ENCODE measurements at regions not wholly inside any gene's neighbourhood (a gene's known extent, or its start where the extent isn't known, plus 50 kb on each side); places are given as distances from the start of the nearest gene placed in this dataset.
A peak's percentile ranks its signal among the peaks of the same experiment; 100 is the strongest.

DNA sequence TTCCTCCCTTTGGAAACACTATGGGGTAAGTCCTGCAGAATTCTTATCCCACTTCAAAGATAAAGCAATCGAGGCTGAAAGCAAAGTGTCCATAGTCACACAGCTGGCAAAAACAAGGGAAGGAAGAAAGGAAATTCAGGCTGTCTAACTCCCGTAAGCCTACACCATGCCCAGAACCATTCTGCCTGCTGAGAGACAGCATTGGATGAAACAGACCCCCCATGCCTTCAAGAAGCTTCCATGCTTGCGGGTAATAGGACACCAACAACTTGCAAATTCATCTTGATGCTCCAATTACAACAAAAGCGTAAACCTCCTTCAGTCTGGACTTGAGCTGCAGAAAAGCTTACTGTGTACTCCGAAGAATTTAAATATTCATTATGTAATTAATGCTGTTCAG is 181.1 kb upstream of the WWC1 start:
- intact Hi-C loops (cut with micrococcal nuclease) = no loop called here
- no peak for DNase-seq (ENCODE audit: unreplicated experiment)
- Mint-ChIP-seq H3K27me3 (ENCODE audit: insufficient read depth, unreplicated experiment) (peaks cover 50% of the 10 kb centered on the region), H3K9me3 (ENCODE audit: unreplicated experiment) (no peaks in the 10 kb centered on the region), H3K36me3 (ENCODE audit: insufficient read depth, unreplicated experiment) (no peaks in the 10 kb centered on the region), H3K4me3 (ENCODE audit: unreplicated experiment) (no peak overlapping the region), H3K27ac (ENCODE audit: low read depth, unreplicated experiment) (no peak overlapping the region), H3K4me1 (ENCODE audit: insufficient read depth, unreplicated experiment) (no peaks in the 10 kb centered on the region)
- CTCF ChIA-PET = interaction anchor here (1.5 kb wide), 1 partner anchor 27 kb away, joined by 4 read pairs; no protein-coding TSS in a partner anchor
- TF ChIP-seq, protein P1, sequence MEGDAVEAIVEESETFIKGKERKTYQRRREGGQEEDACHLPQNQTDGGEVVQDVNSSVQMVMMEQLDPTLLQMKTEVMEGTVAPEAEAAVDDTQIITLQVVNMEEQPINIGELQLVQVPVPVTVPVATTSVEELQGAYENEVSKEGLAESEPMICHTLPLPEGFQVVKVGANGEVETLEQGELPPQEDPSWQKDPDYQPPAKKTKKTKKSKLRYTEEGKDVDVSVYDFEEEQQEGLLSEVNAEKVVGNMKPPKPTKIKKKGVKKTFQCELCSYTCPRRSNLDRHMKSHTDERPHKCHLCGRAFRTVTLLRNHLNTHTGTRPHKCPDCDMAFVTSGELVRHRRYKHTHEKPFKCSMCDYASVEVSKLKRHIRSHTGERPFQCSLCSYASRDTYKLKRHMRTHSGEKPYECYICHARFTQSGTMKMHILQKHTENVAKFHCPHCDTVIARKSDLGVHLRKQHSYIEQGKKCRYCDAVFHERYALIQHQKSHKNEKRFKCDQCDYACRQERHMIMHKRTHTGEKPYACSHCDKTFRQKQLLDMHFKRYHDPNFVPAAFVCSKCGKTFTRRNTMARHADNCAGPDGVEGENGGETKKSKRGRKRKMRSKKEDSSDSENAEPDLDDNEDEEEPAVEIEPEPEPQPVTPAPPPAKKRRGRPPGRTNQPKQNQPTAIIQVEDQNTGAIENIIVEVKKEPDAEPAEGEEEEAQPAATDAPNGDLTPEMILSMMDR (IDR thresholded peaks at IDR 0.05; ENCODE audit: unreplicated experiment) = no peak
- no TSS peak for BruUV-seq (replicated peaks)
- POLR2A ChIA-PET = no interaction called here

DNA sequence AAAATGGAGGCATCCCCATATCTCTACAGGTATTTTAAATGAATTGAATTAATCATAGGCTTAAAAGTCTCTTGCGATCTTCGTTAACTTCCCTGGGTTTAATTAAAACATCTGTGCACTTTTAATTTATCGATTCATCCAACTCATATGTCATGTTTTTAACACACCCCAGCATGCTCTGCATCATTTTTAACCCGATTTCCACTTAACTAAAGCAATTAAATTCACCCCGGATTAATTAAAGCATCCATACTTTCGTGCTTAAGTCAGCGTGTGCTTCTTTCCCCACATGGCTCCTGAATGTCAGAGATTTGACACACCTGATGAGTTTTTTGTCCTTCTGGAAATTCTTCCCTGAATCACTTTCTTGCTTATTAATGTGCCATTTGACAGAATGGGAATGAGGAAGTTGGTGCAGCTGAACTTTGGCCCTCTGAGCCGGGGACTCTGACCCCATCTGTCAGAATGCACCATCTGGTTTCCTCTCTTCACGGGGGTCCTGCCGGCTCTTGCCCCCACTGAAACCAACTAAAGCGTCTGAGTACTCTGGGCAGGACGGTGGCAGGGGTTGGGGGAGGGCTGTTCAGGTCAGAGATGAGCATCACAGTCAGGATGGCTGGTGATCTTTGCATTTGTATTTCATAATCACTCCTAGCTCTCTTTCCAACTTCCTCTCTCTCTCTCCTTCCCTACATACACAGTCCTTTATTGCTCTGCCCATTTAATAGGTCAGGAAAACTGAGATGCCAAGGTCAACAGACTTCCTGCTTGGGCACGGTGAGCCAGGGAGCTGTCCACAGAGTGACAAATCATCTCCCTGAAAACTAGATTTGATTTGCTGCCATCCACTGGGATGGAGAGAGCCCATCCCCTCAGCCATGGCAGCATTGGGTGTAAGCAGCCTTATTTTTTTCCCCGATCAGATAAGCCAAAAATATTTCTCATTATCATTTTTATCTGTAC is 180.3 kb upstream of the WWC1 start:
- no peak overlapping the region for H3K27ac Mint-ChIP-seq (ENCODE audit: low read depth, unreplicated experiment)
- no TSS peak for BruUV-seq (replicated peaks)
- no peaks in the 10 kb centered on the region for H3K4me1 Mint-ChIP-seq (ENCODE audit: insufficient read depth, unreplicated experiment)
- POLR2A ChIA-PET = no interaction called here
- peaks cover 50% of the 10 kb centered on the region for H3K27me3 Mint-ChIP-seq (ENCODE audit: insufficient read depth, unreplicated experiment)
- H3K4me3 Mint-ChIP-seq (ENCODE audit: unreplicated experiment) = no peak overlapping the region
- TF ChIP-seq, protein P1 (IDR thresholded peaks at IDR 0.05; ENCODE audit: unreplicated experiment) = no peak
- no peaks in the 10 kb centered on the region for H3K36me3 Mint-ChIP-seq (ENCODE audit: insufficient read depth, unreplicated experiment)
- H3K9me3 Mint-ChIP-seq (ENCODE audit: unreplicated experiment) = no peaks in the 10 kb centered on the region
- DNase-seq (ENCODE audit: unreplicated experiment) = no peak
- intact Hi-C loops (cut with micrococcal nuclease) = no loop called here
- CTCF ChIA-PET = interaction anchor here (0.6 to 3.6 kb wide), 3 partner anchors 28 to 131 kb away, joined by 3 to 22 read pairs (median 4); no protein-coding TSS in a partner anchor

DNA sequence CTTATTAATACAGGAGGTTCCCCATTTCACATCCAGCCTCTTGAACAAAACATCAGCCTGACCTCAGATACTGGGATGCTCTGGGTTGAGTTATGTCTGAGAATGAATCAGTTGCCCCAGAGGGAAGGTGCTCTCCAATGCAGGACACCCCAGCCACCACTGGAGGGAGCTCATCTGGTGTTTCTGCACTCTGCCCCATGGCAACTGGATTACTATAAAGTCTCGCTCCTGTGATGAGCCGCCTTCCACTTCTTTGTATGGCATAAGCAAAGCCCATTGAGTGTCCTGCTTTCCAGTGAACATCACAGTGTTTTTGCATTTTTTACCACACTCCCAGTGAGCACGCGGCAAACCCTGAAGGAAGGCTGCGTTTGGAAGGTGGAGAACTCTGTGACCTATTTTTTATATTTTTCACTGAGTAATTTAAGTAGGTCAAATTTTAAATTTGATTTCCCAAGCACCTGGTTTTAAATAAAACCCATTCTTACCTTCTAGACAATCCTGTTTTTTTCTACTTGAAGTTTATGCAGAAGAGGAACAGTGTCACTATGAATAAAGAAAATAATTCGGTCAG is 176.9 kb upstream of the WWC1 start:
- intact Hi-C loops (cut with micrococcal nuclease) = loop anchor here (1.0 kb wide), 1 partner anchor 105 kb away; no protein-coding TSS in a partner anchor
- CTCF ChIA-PET = interaction anchor here (0.6 to 3.6 kb wide), 10 partner anchors 9 to 432 kb away, joined by 3 to 22 read pairs (median 4); no protein-coding TSS in a partner anchor

More for the DNA sequence above, 176.9 kb upstream of the WWC1 start:
- peaks cover 39% of the 10 kb centered on the region for H3K27me3 Mint-ChIP-seq (ENCODE audit: insufficient read depth, unreplicated experiment)
- peaks cover 5% of the 10 kb centered on the region for H3K4me1 Mint-ChIP-seq (ENCODE audit: insufficient read depth, unreplicated experiment)
- H3K27ac Mint-ChIP-seq (ENCODE audit: low read depth, unreplicated experiment) = no peak overlapping the region
- peak; percentile 82 for DNase-seq (ENCODE audit: unreplicated experiment)
- no peaks in the 10 kb centered on the region for H3K36me3 Mint-ChIP-seq (ENCODE audit: insufficient read depth, unreplicated experiment)
- POLR2A ChIA-PET = no interaction called here
- TF ChIP-seq, protein P1 (IDR thresholded peaks at IDR 0.05; ENCODE audit: unreplicated experiment) = peak; percentile 89
- no peak overlapping the region for H3K4me3 Mint-ChIP-seq (ENCODE audit: unreplicated experiment)
- BruUV-seq (replicated peaks) = no TSS peak
- H3K9me3 Mint-ChIP-seq (ENCODE audit: unreplicated experiment) = no peaks in the 10 kb centered on the region

All from MCF 10A (cell line).